ENCODE measurements at regions not wholly inside any gene's neighbourhood (a gene's known extent, or its start where the extent isn't known, plus 50 kb on each side); places are given as distances from the start of the nearest gene placed in this dataset.

DNA sequence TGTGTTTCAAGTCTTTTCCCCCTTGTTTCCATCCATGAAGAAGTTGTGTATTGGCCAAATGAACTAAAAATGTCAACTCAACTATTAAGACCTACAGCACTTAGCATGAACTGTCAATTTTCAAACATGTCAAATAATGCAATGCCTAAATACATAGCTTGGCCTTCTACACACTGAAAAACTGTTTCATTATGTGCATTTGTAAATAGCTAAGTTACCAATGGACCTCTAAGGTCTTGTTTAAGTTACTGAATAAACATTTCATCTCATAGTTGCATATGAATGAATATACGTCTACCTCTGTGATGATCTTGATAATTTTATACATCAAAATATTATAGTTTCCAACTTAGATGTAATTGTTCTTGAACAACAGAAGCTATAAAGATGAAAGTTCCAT is 744.5 kb downstream of the EFNB2 start:
- TF ChIP-seq, protein P1, sequence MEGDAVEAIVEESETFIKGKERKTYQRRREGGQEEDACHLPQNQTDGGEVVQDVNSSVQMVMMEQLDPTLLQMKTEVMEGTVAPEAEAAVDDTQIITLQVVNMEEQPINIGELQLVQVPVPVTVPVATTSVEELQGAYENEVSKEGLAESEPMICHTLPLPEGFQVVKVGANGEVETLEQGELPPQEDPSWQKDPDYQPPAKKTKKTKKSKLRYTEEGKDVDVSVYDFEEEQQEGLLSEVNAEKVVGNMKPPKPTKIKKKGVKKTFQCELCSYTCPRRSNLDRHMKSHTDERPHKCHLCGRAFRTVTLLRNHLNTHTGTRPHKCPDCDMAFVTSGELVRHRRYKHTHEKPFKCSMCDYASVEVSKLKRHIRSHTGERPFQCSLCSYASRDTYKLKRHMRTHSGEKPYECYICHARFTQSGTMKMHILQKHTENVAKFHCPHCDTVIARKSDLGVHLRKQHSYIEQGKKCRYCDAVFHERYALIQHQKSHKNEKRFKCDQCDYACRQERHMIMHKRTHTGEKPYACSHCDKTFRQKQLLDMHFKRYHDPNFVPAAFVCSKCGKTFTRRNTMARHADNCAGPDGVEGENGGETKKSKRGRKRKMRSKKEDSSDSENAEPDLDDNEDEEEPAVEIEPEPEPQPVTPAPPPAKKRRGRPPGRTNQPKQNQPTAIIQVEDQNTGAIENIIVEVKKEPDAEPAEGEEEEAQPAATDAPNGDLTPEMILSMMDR (IDR thresholded peaks at IDR 0.05; ENCODE audit: low read length), result no peak
- TF ChIP-seq EZH2 (IDR thresholded peaks at IDR 0.05; ENCODE audit: borderline replicate concordance, low read length), result no peak
